Activated B cell treated with CpG ODN at 0.5 μM for 24 hours (primary cell): ENCODE measurements at regions not wholly inside any gene's neighbourhood (a gene's known extent, or its start where the extent isn't known, plus 50 kb on each side); places are given as distances from the start of the nearest gene placed in this dataset.

ENCODE experiments used
- ATAC-seq: fragments of 200-7000 bp; cut with Tn5 transposase; one replicate; pipeline ENCODE4 v1.10.0; 2021; ENCODE audit warnings: low read depth, mild to moderate bottlenecking, moderate library complexity
- CTCF ChIA-PET: fragments of 350-600 bp; sonication (Branson Sonifier 250); formaldehyde crosslinking; loops from one replicate; lab custom pipeline; 2021; ENCODE audit warnings: antibody characterized with exemption; lab: Charles Lee
- POLR2A ChIA-PET: fragments of 350-600 bp; sonication (Branson Sonifier 250); formaldehyde crosslinking; loops from one replicate; lab custom pipeline; 2021; ENCODE audit warnings: antibody characterized with exemption; lab: Charles Lee
- DNase-seq: peaks from one replicate; pipeline ENCODE4 v3.0.0; 2022
- H3K27ac Mint-ChIP-seq: one replicate; pipeline ENCODE4 v1.8.0; 2020; ENCODE audit warnings: mixed read lengths
- H3K27me3 Mint-ChIP-seq: one replicate; pipeline ENCODE4 v1.8.0; 2021; ENCODE audit warnings: mixed read lengths
- H3K36me3 Mint-ChIP-seq: one replicate; pipeline ENCODE4 v1.8.0; 2021; ENCODE audit warnings: low read depth, mixed read lengths
- H3K4me1 Mint-ChIP-seq: one replicate; pipeline ENCODE4 v1.8.0; 2021; ENCODE audit warnings: mixed read lengths
- H3K4me3 Mint-ChIP-seq: one replicate; pipeline ENCODE4 v1.8.0; 2020; ENCODE audit warnings: mild to moderate bottlenecking, mixed read lengths
- H3K9me3 Mint-ChIP-seq: one replicate; pipeline ENCODE4 v1.8.0; 2020; ENCODE audit warnings: mixed read lengths
- CTCF ChIP-seq: fragments of 200-600 bp; IDR thresholded peaks from one replicate; pipeline ENCODE4 v1.8.0; 2022; ENCODE audit warnings: antibody characterized with exemption, mild to moderate bottlenecking
- intact Hi-C: fragments of 100-400 bp; cut with micrococcal nuclease; formaldehyde crosslinking; loops from one replicate; pipeline ENCODE4 v1.15.1; 2024

- no peak for TF ChIP-seq CTCF
- H3K36me3 Mint-ChIP-seq: no peaks in the 10 kb centered on the region
- no peaks in the 10 kb centered on the region for H3K9me3 Mint-ChIP-seq
- intact Hi-C loops: no loop called here
- DNase-seq (no peak), ATAC-seq (no peak)
- CTCF ChIA-PET: no interaction called here
- peaks cover 23% of the 10 kb centered on the region for H3K4me1 Mint-ChIP-seq
- H3K27me3 Mint-ChIP-seq: peaks cover 8% of the 10 kb centered on the region
- H3K27ac Mint-ChIP-seq: no peak overlapping the region
- no peak overlapping the region for H3K4me3 Mint-ChIP-seq
- POLR2A ChIA-PET: no interaction called here
Observed at GRCh38 chr1:199177241-199177640, 538.4 kb downstream of the PTPRC start.

GRCh38 chr1:199178646-199179045 is 539.8 kb downstream of the PTPRC start:
- Mint-ChIP-seq H3K27ac (no peak overlapping the region), H3K36me3 (no peaks in the 10 kb centered on the region), H3K4me3 (no peak overlapping the region), H3K9me3 (no peaks in the 10 kb centered on the region), H3K4me1 (peaks cover 11% of the 10 kb centered on the region), H3K27me3 (peaks cover 8% of the 10 kb centered on the region)
- ATAC-seq (no peak), DNase-seq (no peak)
- intact Hi-C loops: no loop called here
- ChIA-PET CTCF (no interaction called here), POLR2A (no interaction called here)
- TF ChIP-seq CTCF: no peak

DNA sequence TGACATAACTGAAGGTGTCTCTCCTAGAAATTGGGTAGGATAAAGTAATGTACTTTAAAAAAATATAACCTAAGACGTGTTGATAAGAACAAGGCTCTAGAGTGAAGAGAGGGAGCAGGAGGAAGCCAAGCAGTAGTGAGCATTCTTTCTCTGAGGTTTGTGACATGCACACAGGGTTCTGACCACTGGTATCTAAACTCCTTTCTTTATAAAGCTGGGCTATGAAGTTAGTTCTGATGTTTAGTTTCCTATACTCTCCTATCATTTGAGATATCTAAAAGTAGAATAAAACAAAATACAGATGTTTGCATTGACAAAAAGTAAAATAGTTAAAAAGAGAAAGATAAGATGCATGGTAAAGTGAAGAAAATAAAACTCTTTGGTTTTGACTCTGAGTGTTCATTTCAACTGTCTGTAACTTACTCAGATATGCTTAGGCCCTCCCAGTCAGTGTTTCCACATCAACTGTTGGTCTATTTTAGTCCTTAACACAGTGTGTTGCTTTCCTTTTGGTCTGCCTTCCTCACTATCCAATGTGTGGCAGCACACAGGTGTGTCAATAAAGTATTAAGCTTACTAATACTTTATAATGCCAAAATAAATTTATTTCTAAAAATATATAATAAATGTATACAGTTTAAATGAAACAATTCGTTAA is 543.5 kb downstream of the PTPRC start:
- H3K9me3 Mint-ChIP-seq: no peaks in the 10 kb centered on the region
- POLR2A ChIA-PET: no interaction called here
- TF ChIP-seq CTCF: no peak
- no peaks in the 10 kb centered on the region for H3K36me3 Mint-ChIP-seq
- H3K4me1 Mint-ChIP-seq: no peaks in the 10 kb centered on the region
- CTCF ChIA-PET: interaction anchor here (1.3 kb wide), 1 partner anchor 26 kb away, joined by 5 read pairs; no protein-coding TSS in a partner anchor
- peaks cover 4% of the 10 kb centered on the region for H3K27me3 Mint-ChIP-seq
- ATAC-seq (no peak), DNase-seq (no peak)
- intact Hi-C loops: no loop called here
- no peak overlapping the region for H3K4me3 Mint-ChIP-seq
- H3K27ac Mint-ChIP-seq: no peak overlapping the region

DNA sequence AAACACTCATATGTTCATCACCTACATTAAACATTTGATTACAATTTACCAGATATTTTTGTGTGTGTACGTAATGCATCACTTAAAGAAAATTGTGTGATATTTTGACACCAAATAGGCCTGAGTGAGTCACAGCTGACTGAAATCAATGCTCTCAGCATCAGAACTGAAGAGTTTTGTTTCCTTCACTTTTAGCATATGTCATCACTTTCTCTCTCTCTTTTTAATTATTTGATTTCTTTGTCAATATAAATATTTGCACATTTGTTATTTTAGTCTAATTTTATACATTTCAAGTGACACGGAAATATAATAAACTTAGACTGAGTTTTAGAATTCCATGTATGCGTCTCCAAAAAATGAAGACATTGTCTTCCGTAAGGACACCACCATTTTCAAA is 545.3 kb downstream of the PTPRC start:
- intact Hi-C loops: loop anchor here (1.0 kb wide), 1 partner anchor 9 kb away; no protein-coding TSS in a partner anchor
- no peaks in the 10 kb centered on the region for H3K9me3 Mint-ChIP-seq
- DNase-seq: no peak
- H3K4me1 Mint-ChIP-seq: no peaks in the 10 kb centered on the region
- ChIA-PET POLR2A (no interaction called here), CTCF (no interaction called here)
- H3K27ac Mint-ChIP-seq: no peak overlapping the region
- no peaks in the 10 kb centered on the region for H3K36me3 Mint-ChIP-seq
- no peak for TF ChIP-seq CTCF
- no peak overlapping the region for H3K4me3 Mint-ChIP-seq
- no peak for ATAC-seq
- no peaks in the 10 kb centered on the region for H3K27me3 Mint-ChIP-seq

GRCh38 chr1:199194862-199195261 is 556.0 kb downstream of the PTPRC start:
- CTCF ChIA-PET: no interaction called here
- POLR2A ChIA-PET: no interaction called here
- Mint-ChIP-seq H3K9me3 (peaks cover 2% of the 10 kb centered on the region), H3K27me3 (no peaks in the 10 kb centered on the region), H3K4me3 (no peak overlapping the region), H3K27ac (no peak overlapping the region), H3K36me3 (no peaks in the 10 kb centered on the region), H3K4me1 (no peaks in the 10 kb centered on the region)
- no peak for DNase-seq
- ATAC-seq: no peak
- no peak for TF ChIP-seq CTCF
- intact Hi-C loops: no loop called here
